ENCODE measurements at regions not wholly inside any gene's neighbourhood (a gene's known extent, or its start where the extent isn't known, plus 50 kb on each side); places are given as distances from the start of the nearest gene placed in this dataset.

- TF ChIP-seq POLR2AphosphoS5 (IDR thresholded peaks at IDR 0.05; ENCODE audit: low read depth, low read length) (no peak), TAF1 (IDR thresholded peaks at IDR 0.05; ENCODE audit: low read depth, low read length) (no peak), POLR2A (IDR thresholded peaks at IDR 0.05; ENCODE audit: low read depth, low read length) (no peak), SPI1 (IDR thresholded peaks at IDR 0.05; ENCODE audit: low read depth, low read length) (no peak), POU2F2 (IDR thresholded peaks at IDR 0.05; ENCODE audit: low read depth, low read length) (no peak), PAX5 (IDR thresholded peaks at IDR 0.05; ENCODE audit: insufficient read depth, low read length, severe bottlenecking) (no peak)
Observed at GRCh38 chr1:67626090-67626860, 58.7 kb upstream of the GADD45A start.

Data from GM12891 (cell line).